ENCODE measurements at regions not wholly inside any gene's neighbourhood (a gene's known extent, or its start where the extent isn't known, plus 50 kb on each side); places are given as distances from the start of the nearest gene placed in this dataset.

- no peaks in the 10 kb centered on the region for H3K9me3 ChIP-seq (ENCODE audit: low read depth)
- H3K27me3 ChIP-seq (replicated peaks; ENCODE audit: insufficient read depth): no peaks in the 10 kb centered on the region
- H3K4me2 ChIP-seq (ENCODE audit: unreplicated experiment): no peak overlapping the region
- no peaks in the 10 kb centered on the region for H3K79me2 ChIP-seq (ENCODE audit: insufficient read depth)
- H3K36me3 ChIP-seq (ENCODE audit: low read depth): no peaks in the 10 kb centered on the region
- H3K27ac ChIP-seq: no peak overlapping the region
- no peaks in the 10 kb centered on the region for H3F3A ChIP-seq (ENCODE audit: insufficient read depth)
- no peaks in the 10 kb centered on the region for H3K9me2 ChIP-seq (ENCODE audit: insufficient read depth)
- in situ Hi-C loops (cut with MboI): no loop called here
- no peak overlapping the region for H3K9ac ChIP-seq
- TF ChIP-seq EZH2 (IDR thresholded peaks at IDR 0.05; ENCODE audit: insufficient read depth, poor library complexity, severe bottlenecking) (no peak), EZH2phosphoT487 (IDR thresholded peaks at IDR 0.05; ENCODE audit: insufficient read depth, low read depth) (no peak)
- no peak overlapping the region for H2AFZ ChIP-seq
- WGBS, 2 experiments (ENCODE audit: low coverage in 1 of 2, low lambda C conversion rate in 2 of 2, missing lambda C conversion rate in 2 of 2): 4 to 18% methylated on average over 3 of the region's 3 CpGs
- H3K4me3 ChIP-seq: no peak overlapping the region
- no peak for DNase-seq
- no peaks in the 10 kb centered on the region for H3K4me1 ChIP-seq (ENCODE audit: insufficient read depth)
- H4K20me1 ChIP-seq (ENCODE audit: insufficient read depth): no peaks in the 10 kb centered on the region
Observed at GRCh38 chr10:8873310-8873709, 818.8 kb downstream of the GATA3 start.

DNA sequence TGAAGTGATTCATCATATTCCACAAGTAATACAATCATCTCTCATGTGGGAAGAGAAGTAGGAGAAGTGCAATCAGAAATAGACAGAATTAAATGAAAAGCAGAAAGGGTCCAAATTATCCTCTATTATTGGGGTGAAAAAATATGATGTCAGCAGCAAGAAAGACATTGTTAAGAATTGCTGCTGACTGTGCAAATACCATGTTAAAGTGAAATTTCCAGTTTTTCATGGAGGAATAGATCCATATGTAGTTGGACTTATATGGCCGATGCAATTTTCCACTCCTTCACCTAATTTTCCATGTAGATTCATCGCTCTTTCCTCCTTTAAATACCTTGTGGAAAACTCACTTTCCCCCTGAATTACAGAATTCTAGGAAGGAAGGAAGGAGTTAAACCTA is 819.8 kb downstream of the GATA3 start:
- TF ChIP-seq EZH2phosphoT487 (IDR thresholded peaks at IDR 0.05; ENCODE audit: insufficient read depth, low read depth) (no peak), EZH2 (IDR thresholded peaks at IDR 0.05; ENCODE audit: insufficient read depth, poor library complexity, severe bottlenecking) (no peak)
- Histone ChIP-seq H3K27me3 (replicated peaks; ENCODE audit: insufficient read depth) (no peaks in the 10 kb centered on the region), H3K36me3 (ENCODE audit: low read depth) (no peaks in the 10 kb centered on the region), H3K9me2 (ENCODE audit: insufficient read depth) (no peaks in the 10 kb centered on the region), H3K79me2 (ENCODE audit: insufficient read depth) (no peaks in the 10 kb centered on the region), H3K9me3 (ENCODE audit: low read depth) (no peaks in the 10 kb centered on the region), H3K4me1 (ENCODE audit: insufficient read depth) (no peaks in the 10 kb centered on the region), H3F3A (ENCODE audit: insufficient read depth) (no peaks in the 10 kb centered on the region), H3K4me3 (no peak overlapping the region), H3K9ac (no peak overlapping the region), H4K20me1 (ENCODE audit: insufficient read depth) (no peaks in the 10 kb centered on the region), H3K27ac (no peak overlapping the region), H2AFZ (no peak overlapping the region), H3K4me2 (ENCODE audit: unreplicated experiment) (no peak overlapping the region)
- 48 to 60% methylated on average over 2 of the region's 2 CpGs for WGBS, 2 experiments (ENCODE audit: low coverage in 1 of 2, low lambda C conversion rate in 2 of 2, missing lambda C conversion rate in 2 of 2)
- DNase-seq: no peak
- in situ Hi-C loops (cut with MboI): no loop called here

DNA sequence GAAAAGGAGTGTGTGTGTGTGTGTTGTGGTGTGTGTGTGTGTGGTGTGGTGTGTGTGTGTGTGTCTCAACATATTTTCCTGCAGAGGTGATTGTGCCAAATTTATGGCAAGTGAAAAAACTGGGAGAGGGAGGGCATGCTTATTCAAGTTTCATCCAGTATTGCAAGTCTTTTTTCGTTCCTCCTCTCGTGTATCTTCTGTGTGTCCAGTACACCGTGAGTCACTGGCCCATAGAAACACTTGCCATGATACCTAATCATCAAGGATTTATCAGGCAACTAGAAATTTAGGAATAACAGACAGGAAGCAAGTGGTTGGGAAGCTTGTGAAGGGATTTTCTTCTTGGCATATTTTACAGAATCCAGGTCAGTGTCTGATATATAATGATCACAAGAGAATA is 820.5 kb downstream of the GATA3 start:
- Histone ChIP-seq H3K27me3 (replicated peaks; ENCODE audit: insufficient read depth) (no peaks in the 10 kb centered on the region), H2AFZ (no peak overlapping the region), H3K9me2 (ENCODE audit: insufficient read depth) (no peaks in the 10 kb centered on the region), H3K4me3 (no peak overlapping the region), H3K79me2 (ENCODE audit: insufficient read depth) (no peaks in the 10 kb centered on the region), H4K20me1 (ENCODE audit: insufficient read depth) (no peaks in the 10 kb centered on the region), H3K36me3 (ENCODE audit: low read depth) (no peaks in the 10 kb centered on the region), H3K27ac (no peak overlapping the region), H3F3A (ENCODE audit: insufficient read depth) (no peaks in the 10 kb centered on the region), H3K4me1 (ENCODE audit: insufficient read depth) (no peaks in the 10 kb centered on the region), H3K9me3 (ENCODE audit: low read depth) (no peaks in the 10 kb centered on the region), H3K4me2 (ENCODE audit: unreplicated experiment) (no peak overlapping the region), H3K9ac (no peak overlapping the region)
- 2 to 11% methylated on average over 3 of the region's 3 CpGs for WGBS, 2 experiments (ENCODE audit: low coverage in 1 of 2, low lambda C conversion rate in 2 of 2, missing lambda C conversion rate in 2 of 2)
- DNase-seq: no peak
- TF ChIP-seq EZH2 (IDR thresholded peaks at IDR 0.05; ENCODE audit: insufficient read depth, poor library complexity, severe bottlenecking): no peak
- no peak for TF ChIP-seq EZH2phosphoT487 (IDR thresholded peaks at IDR 0.05; ENCODE audit: insufficient read depth, low read depth)
- in situ Hi-C loops (cut with MboI): no loop called here

DNA sequence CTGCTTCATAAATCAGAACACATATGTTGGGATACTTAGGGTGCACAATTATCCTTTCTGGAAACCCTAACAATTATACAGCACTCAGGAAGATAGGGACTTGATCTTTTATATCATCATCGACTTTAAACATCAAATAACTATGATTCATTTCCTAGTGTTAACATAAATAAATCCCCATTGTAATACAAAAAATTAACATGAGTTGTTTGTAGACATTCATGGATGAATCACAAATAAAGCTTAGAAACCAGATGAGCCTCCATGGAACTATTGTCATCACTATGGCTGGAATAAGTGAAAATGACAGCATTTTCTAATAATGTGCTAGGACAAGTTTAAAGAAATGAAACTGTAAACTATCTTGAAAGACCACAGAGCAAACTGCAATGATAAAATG is 821.7 kb downstream of the GATA3 start:
- H3K27ac ChIP-seq: no peak overlapping the region
- no peak for DNase-seq
- no peaks in the 10 kb centered on the region for H3K36me3 ChIP-seq (ENCODE audit: low read depth)
- no peaks in the 10 kb centered on the region for H3K4me1 ChIP-seq (ENCODE audit: insufficient read depth)
- no peaks in the 10 kb centered on the region for H3F3A ChIP-seq (ENCODE audit: insufficient read depth)
- TF ChIP-seq EZH2phosphoT487 (IDR thresholded peaks at IDR 0.05; ENCODE audit: insufficient read depth, low read depth): no peak
- TF ChIP-seq EZH2 (IDR thresholded peaks at IDR 0.05; ENCODE audit: insufficient read depth, poor library complexity, severe bottlenecking): no peak
- H2AFZ ChIP-seq: no peak overlapping the region
- H3K27me3 ChIP-seq (replicated peaks; ENCODE audit: insufficient read depth): no peaks in the 10 kb centered on the region
- H3K79me2 ChIP-seq (ENCODE audit: insufficient read depth): no peaks in the 10 kb centered on the region
- no peak overlapping the region for H3K9ac ChIP-seq
- in situ Hi-C loops (cut with MboI): no loop called here
- no peaks in the 10 kb centered on the region for H4K20me1 ChIP-seq (ENCODE audit: insufficient read depth)
- no peak overlapping the region for H3K4me3 ChIP-seq
- H3K4me2 ChIP-seq (ENCODE audit: unreplicated experiment): no peak overlapping the region
- H3K9me3 ChIP-seq (ENCODE audit: low read depth): no peaks in the 10 kb centered on the region
- no peaks in the 10 kb centered on the region for H3K9me2 ChIP-seq (ENCODE audit: insufficient read depth)
- 12 to 13% methylated on average over 1 of the region's 1 CpG for WGBS, 2 experiments (ENCODE audit: low coverage in 1 of 2, low lambda C conversion rate in 2 of 2, missing lambda C conversion rate in 2 of 2)

- H3F3A ChIP-seq (ENCODE audit: insufficient read depth): no peaks in the 10 kb centered on the region
- WGBS, 2 experiments (ENCODE audit: low coverage in 1 of 2, low lambda C conversion rate in 2 of 2, missing lambda C conversion rate in 2 of 2): 24 to 29% methylated on average over 2 of the region's 2 CpGs
Observed at GRCh38 chr10:8889538-8889937, 835.0 kb downstream of the GATA3 start.

More at GRCh38 chr10:8889538-8889937, 835.0 kb downstream of the GATA3 start:
- no peaks in the 10 kb centered on the region for H3K79me2 ChIP-seq (ENCODE audit: insufficient read depth)
- H3K4me2 ChIP-seq (ENCODE audit: unreplicated experiment): no peak overlapping the region
- no peak overlapping the region for H3K4me3 ChIP-seq
- no peaks in the 10 kb centered on the region for H3K27me3 ChIP-seq (replicated peaks; ENCODE audit: insufficient read depth)
- no peaks in the 10 kb centered on the region for H3K36me3 ChIP-seq (ENCODE audit: low read depth)
- no peak for TF ChIP-seq EZH2 (IDR thresholded peaks at IDR 0.05; ENCODE audit: insufficient read depth, poor library complexity, severe bottlenecking)
- no peak overlapping the region for H3K9ac ChIP-seq
- H3K9me3 ChIP-seq (ENCODE audit: low read depth): peaks cover 5% of the 10 kb centered on the region
- H3K4me1 ChIP-seq (ENCODE audit: insufficient read depth): no peaks in the 10 kb centered on the region
- in situ Hi-C loops (cut with MboI): no loop called here
- no peak overlapping the region for H2AFZ ChIP-seq
- no peak overlapping the region for H3K27ac ChIP-seq
- no peak for DNase-seq
- no peaks in the 10 kb centered on the region for H4K20me1 ChIP-seq (ENCODE audit: insufficient read depth)
- H3K9me2 ChIP-seq (ENCODE audit: insufficient read depth): no peaks in the 10 kb centered on the region
